ENCODE measurements at regions not wholly inside any gene's neighbourhood (a gene's known extent, or its start where the extent isn't known, plus 50 kb on each side); places are given as distances from the start of the nearest gene placed in this dataset.

GRCh38 chr15:47950447-47950846 is 170.3 kb upstream of the SLC24A5 start:
- DNase-seq = no peak

DNA sequence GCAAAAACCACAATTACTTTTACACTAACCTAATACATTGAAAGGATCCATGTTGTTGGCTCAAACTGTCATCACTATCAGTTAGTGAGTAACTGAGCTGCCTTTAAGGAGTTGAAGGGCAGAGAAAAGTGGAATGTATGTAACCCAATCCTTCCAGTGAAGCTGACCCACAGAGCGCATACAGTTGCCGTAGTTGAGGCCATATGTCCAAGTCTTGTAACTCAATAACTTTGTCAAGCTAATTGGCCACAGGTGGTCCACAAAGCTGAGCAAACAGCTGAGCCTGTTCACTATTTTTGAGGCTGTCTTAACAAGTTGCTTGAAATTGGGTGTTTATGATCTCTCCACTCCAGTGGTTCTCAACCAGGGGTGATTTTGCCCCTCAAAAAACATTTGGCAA is 169.0 kb upstream of the SLC24A5 start:
- DNase-seq = no peak

DNA sequence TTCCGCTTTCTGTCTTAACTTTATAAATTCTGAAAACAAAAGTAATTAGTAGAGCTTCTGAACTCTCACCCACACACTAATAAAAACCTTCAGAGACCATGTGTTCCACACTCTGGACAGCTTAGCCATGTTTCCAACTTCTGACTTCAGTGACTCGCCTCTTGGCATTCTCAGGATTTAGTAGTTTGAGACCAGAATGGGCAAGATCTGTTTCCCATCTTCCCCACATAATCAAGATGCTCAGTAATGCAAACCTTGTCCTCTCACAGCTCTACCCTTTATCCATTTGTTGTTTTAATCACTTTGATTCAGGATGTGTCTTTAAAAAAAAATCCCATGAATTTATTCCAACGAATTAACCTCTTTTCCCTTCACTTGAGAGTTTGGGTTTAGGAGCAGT is 166.6 kb upstream of the SLC24A5 start:
- DNase-seq = no peak

GRCh38 chr15:47955021-47955420 is 165.8 kb upstream of the SLC24A5 start:
- no peak for DNase-seq

DNA sequence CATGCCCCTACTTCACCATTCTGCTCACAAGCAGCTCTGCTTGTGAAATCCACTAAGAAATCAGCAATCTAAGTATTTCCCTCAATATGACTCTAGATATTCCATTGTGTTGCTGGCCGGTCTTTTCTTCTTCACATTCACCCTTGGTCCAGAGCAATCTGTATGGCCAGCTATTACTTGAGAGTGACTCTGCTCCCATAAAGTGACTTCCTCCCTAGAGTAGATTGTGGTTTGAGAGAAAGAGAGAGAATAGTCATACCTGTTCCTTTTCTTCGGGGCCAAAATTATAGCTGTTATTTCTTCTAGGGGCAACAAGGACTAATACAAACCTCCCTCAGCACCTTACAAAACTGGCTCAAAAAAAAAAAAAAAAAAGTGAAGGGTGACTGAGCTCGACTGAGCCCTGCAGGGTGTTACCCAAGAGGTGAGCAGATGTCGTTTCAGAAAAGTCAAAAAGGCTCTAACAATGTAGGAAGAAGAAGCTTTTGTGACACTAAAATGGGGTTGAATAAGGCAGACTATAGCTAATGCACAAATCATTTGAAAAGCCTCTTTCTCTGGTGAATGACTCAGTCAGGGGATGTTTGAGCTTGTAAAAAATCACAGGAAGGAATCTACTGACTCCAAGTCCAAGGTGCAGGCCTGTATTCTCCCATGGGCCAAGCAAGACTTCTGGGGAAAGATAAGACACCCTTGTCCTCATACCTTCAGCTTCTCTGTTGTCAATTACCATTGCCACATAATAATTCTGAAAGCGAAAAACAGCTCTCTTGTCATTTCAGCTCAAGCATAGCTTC is 161.0 kb upstream of the SLC24A5 start:
- DNase-seq = no peak

- DNase-seq = peak; percentile 0 to 9
Observed at GRCh38 chr15:47961401-47962090, 159.2 kb upstream of the SLC24A5 start.

GRCh38 chr15:47963265-47963664 is 157.5 kb upstream of the SLC24A5 start:
- no peak for DNase-seq

DNA sequence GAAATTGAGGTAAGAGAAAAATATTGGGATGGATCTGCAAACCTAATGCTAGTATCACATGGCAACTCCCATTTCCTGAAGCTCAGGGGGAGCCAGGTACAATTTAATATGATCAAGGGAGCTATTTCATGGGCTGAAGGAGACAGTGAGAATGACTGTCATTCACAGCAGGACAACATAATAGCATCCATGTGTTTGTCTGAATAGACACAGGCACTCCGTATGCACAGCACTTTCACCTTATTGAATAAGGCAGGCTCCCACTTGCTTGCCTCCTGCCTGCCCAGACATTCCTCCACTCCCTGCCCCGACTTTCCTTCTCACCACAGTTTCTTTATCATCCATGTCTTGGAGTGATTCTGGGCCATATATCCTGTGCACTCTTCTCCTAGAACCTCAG is 156.6 kb upstream of the SLC24A5 start:
- no peak for DNase-seq

- DNase-seq = no peak
Observed at GRCh38 chr15:47965297-47965696, 155.5 kb upstream of the SLC24A5 start.

DNA sequence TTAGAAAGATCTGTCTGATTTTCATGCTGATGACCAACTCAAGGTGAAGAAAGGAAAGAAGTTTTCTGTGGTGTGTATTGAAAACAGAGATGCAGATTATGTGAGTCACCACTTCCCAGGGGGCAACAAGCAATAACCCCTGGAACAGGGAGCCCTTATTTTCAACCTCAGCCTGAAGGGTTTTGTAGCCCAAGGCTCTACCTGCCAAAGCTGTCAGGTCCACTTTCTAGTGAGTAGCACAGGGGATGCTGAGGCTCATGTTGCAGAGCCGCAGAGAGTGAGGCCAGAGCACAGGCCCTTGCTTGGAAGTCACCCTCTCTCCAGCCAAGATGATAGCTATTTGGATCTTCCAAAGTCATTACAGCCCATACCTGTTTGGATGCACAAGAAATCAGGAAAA is 152.2 kb upstream of the SLC24A5 start:
- DNase-seq = no peak

DNA sequence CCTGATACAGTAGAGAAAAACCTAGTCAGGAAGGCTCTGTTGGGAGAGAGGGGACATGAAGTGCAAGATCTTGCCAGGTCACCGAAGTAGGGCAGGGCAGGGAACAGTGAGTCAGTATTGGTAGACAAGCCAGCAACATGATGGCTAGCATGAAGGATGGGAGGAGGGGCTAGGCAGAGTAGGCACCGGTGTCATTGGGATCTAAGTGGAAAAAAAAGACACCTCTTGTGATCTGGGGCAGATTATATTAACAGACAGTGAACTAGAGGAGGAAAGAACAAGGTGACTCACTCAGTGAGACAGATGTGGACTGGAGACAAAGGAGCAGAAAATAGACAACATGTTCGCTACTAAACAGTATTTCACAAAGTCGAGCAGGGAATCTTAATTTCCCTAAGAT is 149.2 kb upstream of the SLC24A5 start:
- DNase-seq = no peak

- DNase-seq = no peak
Observed at GRCh38 chr15:47972738-47973137, 148.1 kb upstream of the SLC24A5 start.

DNA sequence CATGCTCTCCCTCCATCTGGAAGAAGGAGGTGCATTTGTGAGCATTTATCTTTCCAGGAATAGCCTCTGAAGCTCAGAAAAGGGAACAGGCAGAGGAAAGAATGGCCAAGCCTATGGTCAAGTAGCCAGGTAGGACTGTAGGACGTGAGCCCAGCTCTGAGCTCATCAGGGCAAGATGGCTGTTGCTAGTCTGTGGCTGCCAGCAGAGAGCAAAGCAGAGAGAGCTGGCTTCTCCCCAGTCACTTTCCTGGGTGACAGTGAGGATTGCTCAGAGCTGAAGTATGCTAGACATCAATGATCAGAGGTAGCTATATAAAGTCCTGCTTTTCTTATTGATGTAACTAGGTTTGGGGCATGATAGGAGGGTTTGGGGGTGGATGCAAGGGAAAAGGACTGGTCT is 146.1 kb upstream of the SLC24A5 start:
- DNase-seq = no peak

GRCh38 chr15:47975427-47975826 is 145.4 kb upstream of the SLC24A5 start:
- DNase-seq = no peak

- DNase-seq = no peak
Observed at GRCh38 chr15:47983533-47983932, 137.3 kb upstream of the SLC24A5 start.

DNA sequence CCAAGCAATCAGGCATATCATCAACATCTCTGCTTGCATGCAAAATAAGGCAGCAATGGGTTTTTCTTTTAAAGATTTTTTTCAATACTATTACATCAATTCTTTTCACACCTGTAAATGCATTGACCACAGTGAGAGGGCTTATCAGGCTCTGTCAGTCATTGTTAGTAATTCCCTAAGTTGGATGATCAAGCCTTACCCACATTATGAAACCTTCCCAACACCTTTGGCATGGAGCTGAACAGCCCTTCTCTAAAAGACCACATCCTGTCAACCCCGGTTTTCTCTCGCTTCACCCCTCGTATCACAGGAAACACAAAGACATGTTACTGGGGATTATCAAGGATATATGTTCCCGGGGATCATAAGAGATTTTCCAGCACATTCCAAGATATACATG is 135.2 kb upstream of the SLC24A5 start:
- DNase-seq = no peak

DNA sequence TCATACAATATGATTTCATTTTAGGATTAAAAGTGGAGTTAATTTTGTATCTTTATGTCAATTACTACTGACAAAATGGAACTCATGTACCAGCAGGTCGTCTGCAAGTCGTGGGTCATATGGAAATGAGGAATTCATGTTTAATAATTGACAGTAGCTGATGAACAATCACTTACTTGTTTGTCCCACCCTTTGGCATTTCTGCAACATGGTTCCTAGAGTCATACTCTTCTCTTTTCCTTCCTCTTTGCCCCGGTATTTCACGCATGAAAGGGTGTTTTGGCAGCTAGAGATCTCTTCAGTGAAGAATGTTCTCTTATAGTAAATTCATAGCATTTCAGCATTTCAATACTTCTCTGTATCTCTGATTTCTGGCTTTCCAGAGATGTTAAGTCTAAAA is 133.3 kb upstream of the SLC24A5 start:
- no peak for DNase-seq

DNA sequence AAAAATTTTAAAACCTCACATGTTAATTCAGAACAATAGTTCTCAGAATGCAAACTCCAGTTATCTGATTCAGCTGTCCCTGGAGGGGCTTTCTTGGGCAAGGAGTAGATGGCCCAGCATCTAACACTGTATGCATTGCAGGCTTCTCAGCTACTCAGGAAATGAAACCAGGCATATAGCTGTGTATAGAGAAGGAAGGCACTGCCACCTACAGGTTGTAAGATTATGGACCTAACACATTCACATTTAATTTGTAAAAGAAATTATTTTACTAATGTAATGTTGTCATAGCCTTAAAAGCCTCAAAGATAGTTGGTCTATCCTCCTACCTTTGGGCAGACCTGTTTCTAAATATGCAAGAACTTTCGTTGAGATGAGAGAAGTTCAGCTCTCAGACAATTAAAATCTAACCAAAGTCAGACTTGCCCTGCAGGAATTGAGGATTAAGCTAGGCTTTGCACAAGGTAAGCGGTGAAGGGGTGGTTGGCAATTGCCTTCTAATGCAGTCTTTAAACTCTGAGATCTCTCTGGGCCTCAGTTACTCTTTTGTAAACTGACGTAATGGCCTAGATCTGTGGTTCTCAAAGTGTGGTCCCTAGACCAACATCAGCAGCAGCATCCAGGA is 132.8 kb upstream of the SLC24A5 start:
- DNase-seq = peak in 1 of 2 experiments; percentile 3

GRCh38 chr15:47988564-47988963 is 132.2 kb upstream of the SLC24A5 start:
- no peak for DNase-seq

DNA sequence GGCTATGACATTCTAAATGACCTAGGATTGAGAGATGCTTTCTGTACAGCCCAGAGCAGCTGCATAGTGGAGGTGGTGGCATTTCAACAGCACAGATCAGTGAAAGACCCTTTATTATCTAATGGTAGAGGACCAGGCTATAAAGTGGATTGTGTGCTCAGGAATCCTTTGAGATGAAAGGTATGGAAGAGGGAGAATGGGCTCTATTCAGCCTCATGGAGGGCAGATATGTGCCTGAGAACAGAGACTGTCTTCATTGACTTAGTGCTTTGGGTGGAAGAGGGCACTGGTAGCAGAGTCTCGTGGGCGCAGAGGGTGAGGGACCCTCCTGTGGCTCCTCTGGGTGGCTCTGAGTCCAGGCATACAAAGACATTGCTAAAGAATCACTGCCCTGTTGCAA is 130.0 kb upstream of the SLC24A5 start:
- no peak for DNase-seq

DNA sequence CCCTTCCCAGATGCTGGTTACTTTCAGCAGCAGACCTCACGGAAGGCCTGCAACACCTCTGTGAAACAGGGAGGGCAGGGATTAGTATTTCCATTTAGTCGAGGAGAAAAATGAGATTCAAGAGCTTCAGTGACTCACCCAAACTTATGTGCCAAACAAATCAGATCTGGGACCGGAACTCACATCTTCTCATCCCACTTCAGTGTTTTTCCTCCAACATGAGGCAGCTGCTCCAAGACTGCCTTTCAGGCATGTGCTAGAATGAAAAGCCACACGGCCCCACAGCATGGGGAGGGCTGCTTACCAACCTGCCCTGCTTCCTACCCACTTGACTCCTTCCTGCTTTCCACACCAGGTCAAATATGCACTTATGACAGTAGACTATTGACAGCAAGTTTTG is 129.4 kb upstream of the SLC24A5 start:
- DNase-seq = no peak

DNA sequence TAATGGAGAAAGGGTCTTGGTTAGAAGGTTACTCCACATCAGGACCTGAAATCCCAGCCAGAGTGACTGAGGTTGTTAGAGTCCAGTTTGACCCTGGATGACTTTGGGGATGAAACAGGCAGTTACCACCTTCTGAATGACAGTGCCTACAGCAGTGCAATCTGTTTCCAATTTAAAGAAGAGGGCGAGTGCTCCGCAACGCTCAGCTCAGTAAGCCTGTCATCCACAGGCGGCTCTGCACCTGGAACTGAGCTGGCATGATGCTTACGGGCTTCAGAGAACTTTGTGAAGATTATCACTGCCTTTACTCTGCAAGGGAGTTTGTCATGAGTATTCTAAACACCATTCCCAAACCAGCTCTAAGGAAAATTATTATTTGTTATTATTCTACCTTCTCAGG is 127.7 kb upstream of the SLC24A5 start:
- DNase-seq = no peak

DNA sequence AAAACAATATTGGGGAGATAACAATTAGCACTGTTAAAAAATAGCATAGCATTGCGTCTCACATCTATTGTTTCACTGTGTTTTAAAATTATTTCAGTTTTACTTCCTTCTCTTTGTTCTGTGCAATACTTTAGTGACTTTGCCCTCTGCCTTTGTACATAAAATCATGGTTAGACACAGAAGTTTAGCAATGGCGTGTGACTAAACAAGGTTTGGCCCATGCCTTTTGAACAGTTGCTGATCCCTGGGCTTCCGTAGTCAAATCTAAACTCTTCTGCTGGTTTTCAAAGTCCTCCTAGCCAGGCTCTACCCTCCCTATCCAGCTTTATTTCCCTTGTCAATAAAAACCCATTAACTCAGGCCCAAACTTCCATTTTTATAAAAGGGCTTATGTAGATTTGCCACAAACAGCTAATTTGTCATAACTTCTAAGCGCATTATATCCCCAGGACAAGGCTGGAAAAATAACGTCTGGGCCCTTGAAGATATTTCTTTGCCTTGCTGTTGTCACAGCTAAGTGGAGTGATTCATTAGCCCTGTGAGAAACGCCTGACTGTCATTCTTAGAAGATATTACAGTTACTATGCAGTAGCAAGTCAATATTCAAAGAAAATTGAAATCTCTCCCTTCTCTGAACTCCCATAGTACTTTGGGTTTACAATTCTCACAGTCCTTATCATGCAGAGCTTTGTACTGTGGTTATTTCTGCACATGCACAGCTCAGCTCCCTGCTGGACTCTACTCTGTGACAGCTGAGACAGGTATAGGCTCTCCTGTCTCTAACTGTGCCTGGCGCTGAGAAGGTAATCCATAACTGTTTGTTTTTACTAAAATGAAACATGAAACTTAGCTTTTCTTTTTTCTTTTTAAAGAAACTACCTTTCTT is 123.4 kb upstream of the SLC24A5 start:
- no peak for DNase-seq
